ENCODE measurements at regions not wholly inside any gene's neighbourhood (a gene's known extent, or its start where the extent isn't known, plus 50 kb on each side); places are given as distances from the start of the nearest gene placed in this dataset.

DNA sequence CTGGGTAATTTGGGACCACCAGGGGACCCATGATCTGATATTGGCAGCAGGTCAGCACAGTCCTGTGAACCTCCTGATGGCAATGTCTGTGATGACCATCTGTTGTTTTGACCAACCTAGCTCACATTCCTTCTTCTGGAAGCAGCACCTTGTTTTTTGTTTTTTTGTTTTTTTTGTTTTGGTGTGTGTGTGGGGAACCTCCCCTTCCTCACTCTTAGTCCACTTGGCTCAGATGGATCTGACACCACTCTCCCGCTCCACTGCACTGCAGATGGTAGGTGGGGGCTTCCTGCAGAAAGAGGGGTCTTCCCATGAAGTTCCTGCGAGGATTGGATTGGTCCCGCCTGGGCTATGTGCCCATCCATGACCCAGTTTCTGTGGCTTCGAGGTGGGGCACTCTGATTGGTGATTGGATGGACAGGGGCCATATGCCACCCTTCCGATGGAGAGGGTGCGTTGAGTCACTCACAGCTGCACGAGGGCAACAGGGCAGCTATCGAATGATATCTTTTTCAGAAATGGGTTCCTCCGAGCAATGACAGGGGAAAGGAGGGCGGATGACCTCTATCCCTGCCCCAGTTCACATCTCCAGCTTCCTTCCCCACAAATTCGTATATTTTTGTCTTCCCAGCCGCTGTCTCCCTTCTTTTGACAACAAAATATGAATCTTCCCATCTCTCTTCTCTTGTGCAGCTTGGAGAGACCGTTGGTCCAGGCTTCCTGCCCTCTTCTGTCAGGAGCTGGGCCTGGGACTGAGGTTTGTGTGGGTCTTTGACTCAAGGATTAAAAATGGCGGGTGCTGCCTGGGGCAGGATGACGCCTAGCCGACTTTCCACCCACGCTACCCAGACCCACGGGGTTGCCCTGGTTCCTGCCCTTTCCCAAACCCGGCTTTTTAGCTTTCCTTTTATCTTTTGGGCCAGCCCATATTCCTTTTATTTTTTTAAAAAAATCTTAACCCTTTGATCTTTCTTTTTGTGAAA, 132.1 kb upstream of the KCNG1 start:
- H3K4me3 ChIP-seq (ENCODE audit: control insufficient read depth, low read depth, low read length) = no peak overlapping the region
- TF ChIP-seq, protein P1, sequence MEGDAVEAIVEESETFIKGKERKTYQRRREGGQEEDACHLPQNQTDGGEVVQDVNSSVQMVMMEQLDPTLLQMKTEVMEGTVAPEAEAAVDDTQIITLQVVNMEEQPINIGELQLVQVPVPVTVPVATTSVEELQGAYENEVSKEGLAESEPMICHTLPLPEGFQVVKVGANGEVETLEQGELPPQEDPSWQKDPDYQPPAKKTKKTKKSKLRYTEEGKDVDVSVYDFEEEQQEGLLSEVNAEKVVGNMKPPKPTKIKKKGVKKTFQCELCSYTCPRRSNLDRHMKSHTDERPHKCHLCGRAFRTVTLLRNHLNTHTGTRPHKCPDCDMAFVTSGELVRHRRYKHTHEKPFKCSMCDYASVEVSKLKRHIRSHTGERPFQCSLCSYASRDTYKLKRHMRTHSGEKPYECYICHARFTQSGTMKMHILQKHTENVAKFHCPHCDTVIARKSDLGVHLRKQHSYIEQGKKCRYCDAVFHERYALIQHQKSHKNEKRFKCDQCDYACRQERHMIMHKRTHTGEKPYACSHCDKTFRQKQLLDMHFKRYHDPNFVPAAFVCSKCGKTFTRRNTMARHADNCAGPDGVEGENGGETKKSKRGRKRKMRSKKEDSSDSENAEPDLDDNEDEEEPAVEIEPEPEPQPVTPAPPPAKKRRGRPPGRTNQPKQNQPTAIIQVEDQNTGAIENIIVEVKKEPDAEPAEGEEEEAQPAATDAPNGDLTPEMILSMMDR (IDR thresholded peaks at IDR 0.05; ENCODE audit: control insufficient read depth, insufficient read depth, low read depth, low read length, missing control alignments) = no peak
- DNase-seq (ENCODE audit: low read depth) = no peak

DNA sequence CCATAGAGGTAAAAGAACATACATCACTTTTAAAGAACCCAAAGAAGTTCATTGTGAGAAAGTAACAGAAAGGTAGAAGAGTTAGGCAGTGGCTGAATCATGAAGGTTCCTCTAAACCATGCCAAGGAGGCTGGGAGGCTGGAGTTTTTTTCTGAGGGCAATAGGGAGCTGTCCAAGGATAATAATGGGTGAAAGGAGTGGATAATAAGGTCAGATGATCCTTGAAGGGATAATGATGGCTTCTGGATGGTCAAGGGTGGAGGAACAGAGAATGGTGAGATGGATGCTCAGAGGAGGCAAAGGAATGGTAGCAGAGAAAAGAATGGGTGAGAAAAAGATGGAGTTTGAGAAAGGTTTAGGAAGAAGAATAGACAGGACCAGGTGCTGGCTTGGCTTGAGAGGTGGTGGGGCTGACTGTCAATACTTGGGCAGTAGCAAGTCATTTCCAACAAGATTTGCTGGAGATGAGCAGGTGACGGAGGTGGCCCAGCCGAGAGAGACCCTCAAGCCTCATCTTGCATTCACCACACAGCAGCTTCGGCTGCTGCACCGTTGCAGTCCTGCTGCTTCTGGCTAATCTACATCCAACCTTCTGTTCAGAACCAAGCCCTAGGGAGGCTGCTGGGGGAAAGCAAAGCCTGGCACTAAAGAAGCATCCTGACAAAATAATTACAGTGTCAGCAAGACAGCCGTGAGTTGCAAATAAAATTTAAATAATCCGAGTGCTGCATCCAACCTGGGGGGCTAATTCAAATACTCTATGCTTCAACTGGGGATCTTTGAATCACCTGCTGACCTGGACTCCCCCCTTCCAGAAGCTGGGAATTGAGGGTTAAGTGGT, 131.2 kb upstream of the KCNG1 start:
- DNase-seq (ENCODE audit: low read depth) = no peak
- H3K4me3 ChIP-seq (ENCODE audit: control insufficient read depth, low read depth, low read length) = no peak overlapping the region
- TF ChIP-seq, protein P1 (IDR thresholded peaks at IDR 0.05; ENCODE audit: control insufficient read depth, insufficient read depth, low read depth, low read length, missing control alignments) = no peak

DNA sequence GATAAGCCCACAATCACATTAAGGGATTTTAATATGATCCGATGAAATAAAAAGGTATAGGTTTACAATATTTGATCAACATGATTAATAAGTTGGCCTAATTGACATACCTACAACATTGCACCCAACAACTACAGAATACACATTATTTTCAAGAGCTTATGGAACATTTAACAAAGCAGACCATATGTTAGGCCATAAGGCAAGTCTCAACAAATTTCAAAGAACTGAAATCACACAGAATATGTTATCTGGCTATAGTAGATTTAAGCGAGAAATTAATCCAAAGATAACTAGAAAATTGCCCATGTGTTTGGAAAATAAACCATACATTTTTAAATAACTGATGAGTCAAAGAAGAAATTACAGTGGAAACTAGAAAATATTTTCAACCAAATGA, 126.0 kb upstream of the KCNG1 start:
- no peak overlapping the region for H3K4me3 ChIP-seq (ENCODE audit: control insufficient read depth, low read depth, low read length)
- TF ChIP-seq, protein P1 (IDR thresholded peaks at IDR 0.05; ENCODE audit: control insufficient read depth, insufficient read depth, low read depth, low read length, missing control alignments) = no peak
- DNase-seq (ENCODE audit: low read depth) = no peak

DNA sequence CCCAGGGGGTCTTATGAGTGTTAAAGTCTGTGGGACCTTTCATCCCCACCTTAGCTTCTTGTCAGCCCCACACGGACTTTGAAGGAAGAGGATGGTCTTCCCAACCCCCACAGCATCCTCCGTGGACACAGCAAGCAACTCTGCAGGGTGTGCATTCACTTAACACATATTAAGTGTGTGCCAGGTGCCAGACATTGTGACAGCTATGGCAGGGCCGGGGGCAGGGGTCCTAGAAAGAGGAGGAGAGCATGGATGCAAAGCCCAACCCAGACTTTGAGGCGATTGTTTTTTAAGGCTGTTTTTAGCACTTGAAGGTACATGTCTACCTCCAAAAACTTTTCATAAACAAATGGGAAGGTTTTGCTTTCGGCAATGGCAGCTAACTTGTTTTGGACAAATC, 121.6 kb upstream of the KCNG1 start:
- TF ChIP-seq, protein P1 (IDR thresholded peaks at IDR 0.05; ENCODE audit: control insufficient read depth, insufficient read depth, low read depth, low read length, missing control alignments) = no peak
- H3K4me3 ChIP-seq (ENCODE audit: control insufficient read depth, low read depth, low read length) = no peak overlapping the region
- no peak for DNase-seq (ENCODE audit: low read depth)

GRCh38 chr20:51143652-51144051, 120.7 kb upstream of the KCNG1 start:
- DNase-seq (ENCODE audit: low read depth) = no peak
- TF ChIP-seq, protein P1 (IDR thresholded peaks at IDR 0.05; ENCODE audit: control insufficient read depth, insufficient read depth, low read depth, low read length, missing control alignments) = no peak
- no peak overlapping the region for H3K4me3 ChIP-seq (ENCODE audit: control insufficient read depth, low read depth, low read length)

DNA sequence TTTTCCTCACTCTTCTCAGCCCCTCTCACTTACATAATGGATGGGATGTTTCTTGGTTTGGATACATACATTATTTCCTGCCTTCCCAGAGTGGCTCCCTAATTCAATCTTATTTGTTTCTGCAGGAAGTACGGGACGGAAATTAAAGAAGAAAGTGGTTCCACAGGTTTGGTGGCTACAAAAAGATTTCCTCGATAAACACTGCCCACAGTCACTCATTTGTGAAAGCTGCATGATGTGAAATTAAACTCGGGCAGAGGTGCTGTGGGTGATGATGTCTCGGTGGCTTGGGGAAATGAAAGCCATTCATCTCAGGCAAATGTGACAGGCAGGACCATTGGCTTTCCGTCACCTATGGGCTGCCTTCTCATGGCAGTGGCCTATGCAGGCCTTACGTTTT, 119.5 kb upstream of the KCNG1 start:
- TF ChIP-seq, protein P1 (IDR thresholded peaks at IDR 0.05; ENCODE audit: control insufficient read depth, insufficient read depth, low read depth, low read length, missing control alignments) = no peak
- no peak for DNase-seq (ENCODE audit: low read depth)
- H3K4me3 ChIP-seq (ENCODE audit: control insufficient read depth, low read depth, low read length) = no peak overlapping the region

Data from AG09309 (cell line).